K562 (cell line): ENCODE measurements at regions not wholly inside any gene's neighbourhood (a gene's known extent, or its start where the extent isn't known, plus 50 kb on each side); places are given as distances from the start of the nearest gene placed in this dataset.

ENCODE experiments used
- BACH1 ChIP-seq: fragments of 200-800 bp; sonication (Bioruptor generic); IDR thresholded peaks from 2 replicates; pipeline ENCODE4 v1.6.1; 2016; ENCODE audit warnings: missing genetic modification characterization, missing compliant biosample characterization
- HIVEP1 ChIP-seq: fragments of 250-450 bp; sonication (Bioruptor Pico); IDR thresholded peaks from 2 replicates; pipeline ENCODE4 v1.4.0; 2020; ENCODE audit warnings: mild to moderate bottlenecking
- HNRNPL ChIP-seq: fragments of 200-400 bp; formaldehyde crosslinking; IDR thresholded peaks from 2 replicates; pipeline ENCODE4 v1.6.1; 2017; ENCODE audit warnings: low read depth, mild to moderate bottlenecking, low read length
- NFYB ChIP-seq: IDR thresholded peaks from 2 replicates; pipeline ENCODE4 v1.6.1; 2011; ENCODE audit warnings: mild to moderate bottlenecking, moderate library complexity; ENCODE audit not compliant: insufficient read length; ENCODE audit errors: extremely low read depth
- POLR2AphosphoS5 ChIP-seq: IDR thresholded peaks from 2 replicates; pipeline ENCODE4 v1.6.1; 2011; ENCODE audit warnings: mild to moderate bottlenecking, low read depth, low read length, moderate library complexity; ENCODE audit not compliant: control insufficient read depth, insufficient read depth
- RBFOX2 ChIP-seq: fragments of 200-400 bp; formaldehyde crosslinking; IDR thresholded peaks from 2 replicates; pipeline ENCODE4 v1.6.1; 2017; ENCODE audit warnings: low read depth, mild to moderate bottlenecking, low read length, moderate library complexity
- TEAD4 ChIP-seq, 2 experiments: sonication (generic) in 1 of 2; formaldehyde crosslinking in 1 of 2; IDR thresholded peaks; 2 replicates each; pipeline versions ENCODE4 v1.6.1 to v1.8.0; 2012 to 2022; ENCODE audit warnings: borderline replicate concordance in 1 of 2, inconsistent platforms in 1 of 2, low read length in 1 of 2, mild to moderate bottlenecking in 1 of 2, missing genetic modification reagents in 1 of 2
- UBTF ChIP-seq, 2 experiments: IDR thresholded peaks; 2 replicates each; pipeline ENCODE4 v1.6.1; 2012; ENCODE audit warnings: improper control_type of control experiment in 2 of 2, low read depth in 2 of 2, low read length in 2 of 2, borderline replicate concordance in 1 of 2
- YY1 ChIP-seq, 3 experiments: IDR thresholded peaks; 2 replicates each; pipeline ENCODE4 v1.6.1; 2011; ENCODE audit warnings: low read length in 2 of 3, mild to moderate bottlenecking in 2 of 3, moderate library complexity in 2 of 3, borderline replicate concordance in 1 of 3, control low read depth in 1 of 3, low read depth in 1 of 3; ENCODE audit not compliant: insufficient read depth in 3 of 3, insufficient replicate concordance in 2 of 3, control insufficient read depth in 1 of 3, insufficient read length in 1 of 3; ENCODE audit errors: extremely low read depth in 1 of 3
- ZNF232 ChIP-seq: sonication (generic); formaldehyde crosslinking; IDR thresholded peaks from 2 replicates; pipeline ENCODE4 v1.8.0; 2022; ENCODE audit warnings: mild to moderate bottlenecking, missing genetic modification reagents
- TF ChIP-seq, protein P1 (sequence below): fragments of 150-350 bp; conservative IDR thresholded peaks from 2 replicates; pipeline ENCODE4 v1.6.1; 2014; ENCODE audit warnings: low read length
- TF ChIP-seq, protein P2 (sequence below): sonication (generic); formaldehyde crosslinking; IDR thresholded peaks from 2 replicates; pipeline ENCODE4 v1.8.0; 2023; ENCODE audit warnings: mild to moderate bottlenecking, missing genetic modification reagents

- TF ChIP-seq, protein P1, sequence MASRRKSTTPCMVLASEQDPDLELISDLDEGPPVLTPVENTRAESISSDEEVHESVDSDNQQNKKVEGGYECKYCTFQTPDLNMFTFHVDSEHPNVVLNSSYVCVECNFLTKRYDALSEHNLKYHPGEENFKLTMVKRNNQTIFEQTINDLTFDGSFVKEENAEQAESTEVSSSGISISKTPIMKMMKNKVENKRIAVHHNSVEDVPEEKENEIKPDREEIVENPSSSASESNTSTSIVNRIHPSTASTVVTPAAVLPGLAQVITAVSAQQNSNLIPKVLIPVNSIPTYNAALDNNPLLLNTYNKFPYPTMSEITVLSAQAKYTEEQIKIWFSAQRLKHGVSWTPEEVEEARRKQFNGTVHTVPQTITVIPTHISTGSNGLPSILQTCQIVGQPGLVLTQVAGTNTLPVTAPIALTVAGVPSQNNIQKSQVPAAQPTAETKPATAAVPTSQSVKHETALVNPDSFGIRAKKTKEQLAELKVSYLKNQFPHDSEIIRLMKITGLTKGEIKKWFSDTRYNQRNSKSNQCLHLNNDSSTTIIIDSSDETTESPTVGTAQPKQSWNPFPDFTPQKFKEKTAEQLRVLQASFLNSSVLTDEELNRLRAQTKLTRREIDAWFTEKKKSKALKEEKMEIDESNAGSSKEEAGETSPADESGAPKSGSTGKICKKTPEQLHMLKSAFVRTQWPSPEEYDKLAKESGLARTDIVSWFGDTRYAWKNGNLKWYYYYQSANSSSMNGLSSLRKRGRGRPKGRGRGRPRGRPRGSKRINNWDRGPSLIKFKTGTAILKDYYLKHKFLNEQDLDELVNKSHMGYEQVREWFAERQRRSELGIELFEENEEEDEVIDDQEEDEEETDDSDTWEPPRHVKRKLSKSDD = no peak
- TF ChIP-seq TEAD4 (IDR thresholded peaks at IDR 0.05; ENCODE audit: low read length) = no peak
- no peak for TF ChIP-seq TEAD4 (CRISPR knock-in tag; IDR thresholded peaks at IDR 0.05; ENCODE audit: borderline replicate concordance)
- TF ChIP-seq UBTF (IDR thresholded peaks at IDR 0.05; ENCODE audit: borderline replicate concordance in 1 of 2, low read depth in 2 of 2, low read length in 2 of 2) = no peak
- TF ChIP-seq HIVEP1 (CRISPR knock-in tag) = no peak
- TF ChIP-seq ZNF232 (CRISPR knock-in tag) = no peak
- TF ChIP-seq HNRNPL = no peak
- TF ChIP-seq, protein P2, sequence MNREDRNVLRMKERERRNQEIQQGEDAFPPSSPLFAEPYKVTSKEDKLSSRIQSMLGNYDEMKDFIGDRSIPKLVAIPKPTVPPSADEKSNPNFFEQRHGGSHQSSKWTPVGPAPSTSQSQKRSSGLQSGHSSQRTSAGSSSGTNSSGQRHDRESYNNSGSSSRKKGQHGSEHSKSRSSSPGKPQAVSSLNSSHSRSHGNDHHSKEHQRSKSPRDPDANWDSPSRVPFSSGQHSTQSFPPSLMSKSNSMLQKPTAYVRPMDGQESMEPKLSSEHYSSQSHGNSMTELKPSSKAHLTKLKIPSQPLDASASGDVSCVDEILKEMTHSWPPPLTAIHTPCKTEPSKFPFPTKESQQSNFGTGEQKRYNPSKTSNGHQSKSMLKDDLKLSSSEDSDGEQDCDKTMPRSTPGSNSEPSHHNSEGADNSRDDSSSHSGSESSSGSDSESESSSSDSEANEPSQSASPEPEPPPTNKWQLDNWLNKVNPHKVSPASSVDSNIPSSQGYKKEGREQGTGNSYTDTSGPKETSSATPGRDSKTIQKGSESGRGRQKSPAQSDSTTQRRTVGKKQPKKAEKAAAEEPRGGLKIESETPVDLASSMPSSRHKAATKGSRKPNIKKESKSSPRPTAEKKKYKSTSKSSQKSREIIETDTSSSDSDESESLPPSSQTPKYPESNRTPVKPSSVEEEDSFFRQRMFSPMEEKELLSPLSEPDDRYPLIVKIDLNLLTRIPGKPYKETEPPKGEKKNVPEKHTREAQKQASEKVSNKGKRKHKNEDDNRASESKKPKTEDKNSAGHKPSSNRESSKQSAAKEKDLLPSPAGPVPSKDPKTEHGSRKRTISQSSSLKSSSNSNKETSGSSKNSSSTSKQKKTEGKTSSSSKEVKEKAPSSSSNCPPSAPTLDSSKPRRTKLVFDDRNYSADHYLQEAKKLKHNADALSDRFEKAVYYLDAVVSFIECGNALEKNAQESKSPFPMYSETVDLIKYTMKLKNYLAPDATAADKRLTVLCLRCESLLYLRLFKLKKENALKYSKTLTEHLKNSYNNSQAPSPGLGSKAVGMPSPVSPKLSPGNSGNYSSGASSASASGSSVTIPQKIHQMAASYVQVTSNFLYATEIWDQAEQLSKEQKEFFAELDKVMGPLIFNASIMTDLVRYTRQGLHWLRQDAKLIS (CRISPR knock-in tag) = no peak
- TF ChIP-seq NFYB = no peak
- TF ChIP-seq YY1 (IDR thresholded peaks at IDR 0.05; ENCODE audit: borderline replicate concordance in 1 of 3, control insufficient read depth in 1 of 3, extremely low read depth in 1 of 3, insufficient read depth in 3 of 3, insufficient read length in 1 of 3, insufficient replicate concordance in 2 of 3, low read depth in 1 of 3, low read length in 2 of 3) = no peak
- TF ChIP-seq BACH1 = no peak
- no peak for TF ChIP-seq RBFOX2
- no peak for TF ChIP-seq POLR2AphosphoS5
Measured at GRCh38 chr15:72927451-72927850, 124.8 kb upstream of the NEO1 start.
